GM12878 (cell line): ENCODE measurements at regions not wholly inside any gene's neighbourhood (a gene's known extent, or its start where the extent isn't known, plus 50 kb on each side); places are given as distances from the start of the nearest gene placed in this dataset.

ENCODE experiments used
- ATAC-seq: fragments of 200-7000 bp; cut with Tn5 transposase; 3 replicates; pipeline ENCODE4 v1.9.1; 2020; ENCODE audit warnings: mild to moderate bottlenecking, moderate library complexity
- BruUV-seq: library from RNA; stranded (reverse); fragments of 400-500 nt; replicated peaks from 2 replicates; lab custom pipeline; 2021; lab: Mats Ljungman, UMichigan
- CTCF ChIA-PET: fragments of 300-600 bp; sonication (Branson Sonifier 250); formaldehyde crosslinking; extraction: SDS; loops from one replicate; lab custom pipeline; 2021; ENCODE audit warnings: inconsistent platforms; lab: Yijun Ruan, JAX
- POLR2A ChIA-PET: fragments of 350-600 bp; formaldehyde crosslinking; extraction: SDS; loops from one replicate; lab custom pipeline; 2021; ENCODE audit warnings: inconsistent platforms; lab: Charles Lee
- RAD21 ChIA-PET: fragments of 300-600 bp; sonication (Branson Sonifier 250); formaldehyde crosslinking; loops from one replicate; lab custom pipeline; 2023; ENCODE audit warnings: antibody characterized with exemption; ENCODE audit not compliant: unreplicated experiment; lab: Charles Lee
- SMC1A ChIA-PET: fragments of 300-600 bp; sonication (Branson Sonifier 250); formaldehyde crosslinking; loops from one replicate; lab custom pipeline; 2023; ENCODE audit not compliant: unreplicated experiment, uncharacterized antibody; lab: Charles Lee
- DNase-seq: peaks from one replicate; pipeline ENCODE4 v3.0.0-alpha.2; 2011; ENCODE audit warnings: low read depth, low spot score
- FAIRE-seq: peaks from 3 replicates; lab custom pipeline; 2011; peaks lifted over from hg19 to GRCh38; lab: Jason Lieb, UNC
- H2AFZ ChIP-seq: 2 replicates; pipeline ENCODE4 v1.6.0; 2011; ENCODE audit warnings: low read depth, low read length, control low read depth; ENCODE audit not compliant: control insufficient read depth
- H3K27ac ChIP-seq: 2 replicates; pipeline ENCODE4 v1.5.1; 2011; ENCODE audit warnings: control low read depth; ENCODE audit not compliant: control insufficient read depth, insufficient read depth
- H3K27me3 ChIP-seq, 2 experiments: replicated peaks in 1 of 2; 2 replicates each; pipeline versions ENCODE4 v1.6.0 to v1.6.1; 2011; ENCODE audit warnings: low read length in 1 of 2; ENCODE audit not compliant: control insufficient read depth in 2 of 2, insufficient read depth in 2 of 2
- H3K36me3 ChIP-seq, 2 experiments: 2 replicates each; pipeline ENCODE4 v1.5.1; 2011; ENCODE audit warnings: low read length in 1 of 2; ENCODE audit not compliant: control insufficient read depth in 2 of 2, insufficient read depth in 2 of 2
- H3K4me1 ChIP-seq: 2 replicates; pipeline ENCODE4 v1.6.1; 2011; ENCODE audit warnings: mild to moderate bottlenecking, low read length, moderate library complexity, mixed read lengths; ENCODE audit not compliant: control insufficient read depth, insufficient read depth
- H3K4me2 ChIP-seq: 2 replicates; pipeline ENCODE4 v1.6.0; 2011; ENCODE audit warnings: control low read depth; ENCODE audit not compliant: control insufficient read depth, insufficient read depth
- H3K4me3 ChIP-seq: fragments of 200-600 bp; sonication (generic); 2 replicates; pipeline ENCODE4 v1.5.1; 2016
- H3K79me2 ChIP-seq: 2 replicates; pipeline ENCODE4 v1.6.0; 2011; ENCODE audit warnings: low read length; ENCODE audit not compliant: control insufficient read depth, insufficient read depth
- H3K9ac ChIP-seq: 2 replicates; pipeline ENCODE4 v1.8.0; 2011; ENCODE audit warnings: low read length, control low read depth, mixed read lengths; ENCODE audit not compliant: control insufficient read depth, insufficient read depth
- H3K9me3 ChIP-seq: replicated peaks from 3 replicates; pipeline ENCODE4 v1.5.1; 2011; ENCODE audit warnings: mild to moderate bottlenecking, low read length; ENCODE audit not compliant: control insufficient read depth, insufficient read depth
- H4K20me1 ChIP-seq: 2 replicates; pipeline ENCODE4 v1.6.0; 2011; ENCODE audit not compliant: control insufficient read depth, insufficient read depth
- ATF3 ChIP-seq: IDR thresholded peaks from 2 replicates; pipeline ENCODE4 v1.6.1; 2011; ENCODE audit warnings: low read depth, mild to moderate bottlenecking, low read length, moderate library complexity, borderline replicate concordance; ENCODE audit errors: extremely low read depth
- GATAD2B ChIP-seq: fragments of 450-650 bp; conservative IDR thresholded peaks from 2 replicates; pipeline ENCODE4 v1.6.1; 2017; ENCODE audit warnings: low read depth, mild to moderate bottlenecking, moderate library complexity
- LARP7 ChIP-seq: fragments of 450-650 bp; IDR thresholded peaks from 2 replicates; pipeline ENCODE4 v1.6.1; 2017; ENCODE audit warnings: mild to moderate bottlenecking
- NKRF ChIP-seq: fragments of 450-650 bp; conservative IDR thresholded peaks from 2 replicates; pipeline ENCODE4 v1.6.1; 2017; ENCODE audit warnings: mild to moderate bottlenecking, moderate library complexity
- RB1 ChIP-seq: fragments of 450-650 bp; formaldehyde crosslinking; IDR thresholded peaks from 2 replicates; pipeline ENCODE4 v1.6.1; 2017; ENCODE audit warnings: mild to moderate bottlenecking, borderline replicate concordance
- TAF1 ChIP-seq: IDR thresholded peaks from 2 replicates; pipeline ENCODE4 v1.6.1; 2011; ENCODE audit warnings: mild to moderate bottlenecking, low read depth, low read length, borderline replicate concordance
- WRNIP1 ChIP-seq: IDR thresholded peaks from 2 replicates; pipeline ENCODE4 v1.6.1; 2011; ENCODE audit warnings: low read depth, low read length, improper control_type of control experiment, borderline replicate concordance
- ZNF274 ChIP-seq: IDR thresholded peaks from one replicate; pipeline ENCODE4 v1.8.0; 2011; ENCODE audit not compliant: insufficient read length, insufficient read depth
- WGBS: methylation state at CpG from one replicate; pipeline ENCODE4 v1.1.6; 2016; ENCODE audit warnings: low lambda C conversion rate; ENCODE audit not compliant: insufficient replicate concordance, insufficient coverage; ENCODE audit errors: missing lambda C conversion rate; 5-methylcytosine and 5-hydroxymethylcytosine counted together
- in situ Hi-C: fragments of 300-500 bp; cut with MboI; formaldehyde crosslinking; loops from 9 replicates; pipeline ENCODE4 v1.14.3; 2018; ENCODE audit warnings: mixed read lengths
- intact Hi-C: fragments of 100-400 bp; cut with micrococcal nuclease; formaldehyde crosslinking; loops from one replicate; pipeline ENCODE4 v1.14.2; 2022; ENCODE audit not compliant: unreplicated experiment

- Histone ChIP-seq H3K4me1 (no peaks in the 10 kb centered on the region), H3K4me2 (no peak overlapping the region), H3K4me3 (no peak overlapping the region), H3K9ac (no peak overlapping the region), H3K27ac (no peak overlapping the region), H3K79me2 (no peaks in the 10 kb centered on the region), H3K9me3 (no peaks in the 10 kb centered on the region), H2AFZ (no peak overlapping the region), H3K27me3 (no peaks in the 10 kb centered on the region), H4K20me1 (no peaks in the 10 kb centered on the region), H3K36me3 (no peaks in the 10 kb centered on the region)
- in situ Hi-C loops (no loop called here), intact Hi-C loops (no loop called here)
- ChIA-PET POLR2A (interaction anchor here (1.0 kb wide), 1 partner anchor 10 kb away, joined by 3 read pairs; no protein-coding TSS in a partner anchor), SMC1A (interaction anchor here (1.5 kb wide), 1 partner anchor 10 kb away, joined by 7 read pairs; no protein-coding TSS in a partner anchor), RAD21 (interaction anchor here (0.8 to 1.1 kb wide), 2 partner anchors 46 to 146 kb away, joined by 3 read pairs; no protein-coding TSS in a partner anchor), CTCF (interaction anchor here (1.0 to 1.2 kb wide), 3 partner anchors 9 to 121 kb away, joined by 3 read pairs; no protein-coding TSS in a partner anchor)
- DNase-seq, result no peak
- BruUV-seq, result no TSS peak
- TF ChIP-seq GATAD2B, result no peak
- no peak for TF ChIP-seq ZNF274
- TF ChIP-seq ATF3, result no peak
- TF ChIP-seq TAF1, result no peak
- TF ChIP-seq WRNIP1, result no peak
- TF ChIP-seq RB1, result no peak
- no peak for TF ChIP-seq LARP7
- no peak for TF ChIP-seq NKRF
- 64% methylated on average over 3 of the region's 3 CpGs for WGBS
- no peak for ATAC-seq
- FAIRE-seq, result no peak
Measured at GRCh38 chr10:34872820-34873219, 57.7 kb upstream of the PARD3 start.
